ENCODE measurements at regions not wholly inside any gene's neighbourhood (a gene's known extent, or its start where the extent isn't known, plus 50 kb on each side); places are given as distances from the start of the nearest gene placed in this dataset.

DNA sequence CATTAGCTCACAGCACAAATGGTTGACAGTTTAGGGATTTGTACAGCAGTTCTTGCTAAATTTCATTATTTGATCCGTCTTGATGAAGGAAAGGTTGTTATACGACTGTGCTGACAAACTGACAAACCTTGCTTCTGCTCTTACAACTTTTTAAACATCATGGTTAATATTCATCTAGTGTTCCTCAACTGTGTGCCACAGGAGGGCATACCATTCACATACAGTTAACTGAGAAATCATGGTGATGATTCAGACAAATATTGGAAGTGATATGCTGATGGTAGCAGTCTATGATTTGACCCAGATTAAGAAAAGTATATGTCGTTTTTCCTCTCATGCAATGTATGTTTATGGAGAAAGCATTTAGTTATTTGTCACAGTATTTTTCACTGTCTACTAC is 129.8 kb upstream of the FSIP2 start:
- Histone ChIP-seq H3K9me3 (no peaks in the 10 kb centered on the region), H2AFZ (ENCODE audit: low read depth) (no peak overlapping the region), H3K27me3 (ENCODE audit: insufficient read depth) (no peaks in the 10 kb centered on the region), H3K4me2 (no peak overlapping the region), H3K4me1 (ENCODE audit: control insufficient read depth in 1 of 2, insufficient read depth in 2 of 2, low read depth in 1 of 2, low read length in 1 of 2) (no peaks in the 10 kb centered on the region; a peak in 1 of 4 replicates), H3K9ac (no peak overlapping the region), H3K79me2 (ENCODE audit: insufficient read depth) (no peaks in the 10 kb centered on the region), H3F3A (replicated peaks; ENCODE audit: insufficient read depth) (no peaks in the 10 kb centered on the region), H4K20me1 (ENCODE audit: insufficient read depth) (no peaks in the 10 kb centered on the region), H3K9me2 (no peaks in the 10 kb centered on the region), H3K27ac (ENCODE audit: low read depth in 2 of 2, low read length in 1 of 2) (no peak overlapping the region), H3K4me3 (ENCODE audit: low read depth in 2 of 2, low read length in 1 of 2) (no peak overlapping the region), H3K36me3 (replicated peaks in 1 of 2; ENCODE audit: control insufficient read depth in 1 of 2, insufficient read depth in 2 of 2, low read length in 1 of 2) (no peaks in the 10 kb centered on the region)
- ChIA-PET CTCF (interaction anchor here (0.6 to 1.6 kb wide), 6 partner anchors 9 to 852 kb away, joined by 3 to 6 read pairs (median 3); no protein-coding TSS in a partner anchor), POLR2A (no interaction called here)
- TF ChIP-seq FOXJ3 (CRISPR knock-in tag; IDR thresholded peaks at IDR 0.05), result no peak
- no peak for TF ChIP-seq GATA2 (CRISPR knock-in tag; IDR thresholded peaks at IDR 0.05)
- no peak for TF ChIP-seq USF1 (IDR thresholded peaks at IDR 0.05; ENCODE audit: borderline replicate concordance, low read depth)
- peak; percentile 24 for TF ChIP-seq PBX3 (IDR thresholded peaks at IDR 0.05)
- peak; percentile 63 for TF ChIP-seq SMC3 (IDR thresholded peaks at IDR 0.05; ENCODE audit: low read depth, low read length)
- TF ChIP-seq TAF1 (IDR thresholded peaks at IDR 0.05; ENCODE audit: borderline replicate concordance, low read depth, low read length), result no peak
- no peak for TF ChIP-seq RCOR1 (IDR thresholded peaks at IDR 0.05; ENCODE audit: low read length)
- no peak for TF ChIP-seq GABPA (IDR thresholded peaks at IDR 0.05; ENCODE audit: low read depth)
- TF ChIP-seq, protein P1, sequence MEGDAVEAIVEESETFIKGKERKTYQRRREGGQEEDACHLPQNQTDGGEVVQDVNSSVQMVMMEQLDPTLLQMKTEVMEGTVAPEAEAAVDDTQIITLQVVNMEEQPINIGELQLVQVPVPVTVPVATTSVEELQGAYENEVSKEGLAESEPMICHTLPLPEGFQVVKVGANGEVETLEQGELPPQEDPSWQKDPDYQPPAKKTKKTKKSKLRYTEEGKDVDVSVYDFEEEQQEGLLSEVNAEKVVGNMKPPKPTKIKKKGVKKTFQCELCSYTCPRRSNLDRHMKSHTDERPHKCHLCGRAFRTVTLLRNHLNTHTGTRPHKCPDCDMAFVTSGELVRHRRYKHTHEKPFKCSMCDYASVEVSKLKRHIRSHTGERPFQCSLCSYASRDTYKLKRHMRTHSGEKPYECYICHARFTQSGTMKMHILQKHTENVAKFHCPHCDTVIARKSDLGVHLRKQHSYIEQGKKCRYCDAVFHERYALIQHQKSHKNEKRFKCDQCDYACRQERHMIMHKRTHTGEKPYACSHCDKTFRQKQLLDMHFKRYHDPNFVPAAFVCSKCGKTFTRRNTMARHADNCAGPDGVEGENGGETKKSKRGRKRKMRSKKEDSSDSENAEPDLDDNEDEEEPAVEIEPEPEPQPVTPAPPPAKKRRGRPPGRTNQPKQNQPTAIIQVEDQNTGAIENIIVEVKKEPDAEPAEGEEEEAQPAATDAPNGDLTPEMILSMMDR (IDR thresholded peaks at IDR 0.05), result peak; percentile 63
- TF ChIP-seq, protein P2, sequence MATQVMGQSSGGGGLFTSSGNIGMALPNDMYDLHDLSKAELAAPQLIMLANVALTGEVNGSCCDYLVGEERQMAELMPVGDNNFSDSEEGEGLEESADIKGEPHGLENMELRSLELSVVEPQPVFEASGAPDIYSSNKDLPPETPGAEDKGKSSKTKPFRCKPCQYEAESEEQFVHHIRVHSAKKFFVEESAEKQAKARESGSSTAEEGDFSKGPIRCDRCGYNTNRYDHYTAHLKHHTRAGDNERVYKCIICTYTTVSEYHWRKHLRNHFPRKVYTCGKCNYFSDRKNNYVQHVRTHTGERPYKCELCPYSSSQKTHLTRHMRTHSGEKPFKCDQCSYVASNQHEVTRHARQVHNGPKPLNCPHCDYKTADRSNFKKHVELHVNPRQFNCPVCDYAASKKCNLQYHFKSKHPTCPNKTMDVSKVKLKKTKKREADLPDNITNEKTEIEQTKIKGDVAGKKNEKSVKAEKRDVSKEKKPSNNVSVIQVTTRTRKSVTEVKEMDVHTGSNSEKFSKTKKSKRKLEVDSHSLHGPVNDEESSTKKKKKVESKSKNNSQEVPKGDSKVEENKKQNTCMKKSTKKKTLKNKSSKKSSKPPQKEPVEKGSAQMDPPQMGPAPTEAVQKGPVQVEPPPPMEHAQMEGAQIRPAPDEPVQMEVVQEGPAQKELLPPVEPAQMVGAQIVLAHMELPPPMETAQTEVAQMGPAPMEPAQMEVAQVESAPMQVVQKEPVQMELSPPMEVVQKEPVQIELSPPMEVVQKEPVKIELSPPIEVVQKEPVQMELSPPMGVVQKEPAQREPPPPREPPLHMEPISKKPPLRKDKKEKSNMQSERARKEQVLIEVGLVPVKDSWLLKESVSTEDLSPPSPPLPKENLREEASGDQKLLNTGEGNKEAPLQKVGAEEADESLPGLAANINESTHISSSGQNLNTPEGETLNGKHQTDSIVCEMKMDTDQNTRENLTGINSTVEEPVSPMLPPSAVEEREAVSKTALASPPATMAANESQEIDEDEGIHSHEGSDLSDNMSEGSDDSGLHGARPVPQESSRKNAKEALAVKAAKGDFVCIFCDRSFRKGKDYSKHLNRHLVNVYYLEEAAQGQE (IDR thresholded peaks at IDR 0.05; ENCODE audit: low read depth, low read length), result no peak
- peak; percentile 80 for TF ChIP-seq RAD21 (IDR thresholded peaks at IDR 0.05; ENCODE audit: low read length)
- TF ChIP-seq USF2 (IDR thresholded peaks at IDR 0.05; ENCODE audit: borderline replicate concordance, low read depth, low read length), result no peak
- TF ChIP-seq RFX5 (IDR thresholded peaks at IDR 0.05; ENCODE audit: low read length), result no peak
- WGBS (ENCODE audit: low lambda C conversion rate), result 37% methylated on average over 3 of the region's 3 CpGs
- DNase-seq, result peak; percentile 5
